Neural progenitor cell (in vitro differentiated cells): ENCODE measurements at regions not wholly inside any gene's neighbourhood (a gene's known extent, or its start where the extent isn't known, plus 50 kb on each side); places are given as distances from the start of the nearest gene placed in this dataset.
A peak's percentile ranks its signal among the peaks of the same experiment; 100 is the strongest.

ENCODE experiments used
- DNase-seq: peaks from one replicate; pipeline ENCODE4 v3.0.0-alpha.2; 2016; ENCODE audit warnings: low spot score
- H2AFZ ChIP-seq: fragments of 200-600 bp; sonication (generic); replicated peaks from 2 replicates; pipeline ENCODE4 v1.6.1; 2016; ENCODE audit warnings: antibody characterized with exemption
- H3F3A ChIP-seq: fragments of 200-600 bp; sonication (generic); 2 replicates; pipeline ENCODE4 v1.6.1; 2016; ENCODE audit warnings: antibody characterized with exemption, low read depth
- H3K27ac ChIP-seq: fragments of 200-600 bp; sonication (generic); 2 replicates; pipeline ENCODE4 v1.5.1; 2016; ENCODE audit warnings: mild to moderate bottlenecking
- H3K27me3 ChIP-seq: fragments of 200-600 bp; sonication (generic); 2 replicates; pipeline ENCODE4 v1.6.1; 2016; ENCODE audit warnings: mild to moderate bottlenecking, moderate library complexity
- H3K36me3 ChIP-seq: fragments of 200-600 bp; sonication (generic); 2 replicates; pipeline ENCODE4 v1.5.1; 2016
- H3K4me1 ChIP-seq: fragments of 200-600 bp; sonication (generic); 2 replicates; pipeline ENCODE4 v1.6.1; 2016; ENCODE audit warnings: mixed run types
- H3K4me2 ChIP-seq: fragments of 200-600 bp; sonication (generic); 2 replicates; pipeline ENCODE4 v1.6.1; 2016
- H3K4me3 ChIP-seq: fragments of 200-600 bp; sonication (generic); 2 replicates; pipeline ENCODE4 v1.5.1; 2016
- H3K79me2 ChIP-seq: fragments of 200-600 bp; sonication (generic); 2 replicates; pipeline ENCODE4 v1.6.1; 2016; ENCODE audit warnings: low read depth
- H3K9ac ChIP-seq: fragments of 200-600 bp; sonication (generic); 2 replicates; pipeline ENCODE4 v1.6.1; 2016
- H3K9me3 ChIP-seq: fragments of 200-600 bp; sonication (generic); 2 replicates; pipeline ENCODE4 v1.5.1; 2016; ENCODE audit warnings: low read depth
- H4K20me1 ChIP-seq: fragments of 200-600 bp; sonication (generic); 2 replicates; pipeline ENCODE4 v1.6.1; 2016; ENCODE audit warnings: low read depth
- H3K27ac Mint-ChIP-seq: 3 replicates; pipeline ENCODE4 v1.8.0; 2021; ENCODE audit warnings: mixed read lengths
- H3K27me3 Mint-ChIP-seq: 2 replicates; pipeline ENCODE4 v1.8.0; 2022; ENCODE audit warnings: low read depth, mild to moderate bottlenecking, inconsistent platforms, moderate library complexity, mixed read lengths; ENCODE audit not compliant: insufficient read depth
- H3K36me3 Mint-ChIP-seq: 3 replicates; pipeline ENCODE4 v1.8.0; 2021; ENCODE audit warnings: mixed read lengths
- H3K4me1 Mint-ChIP-seq: 3 replicates; pipeline ENCODE4 v1.8.0; 2021; ENCODE audit warnings: mixed read lengths
- H3K4me3 Mint-ChIP-seq: 3 replicates; pipeline ENCODE4 v1.8.0; 2021; ENCODE audit warnings: mild to moderate bottlenecking, moderate library complexity, mixed read lengths
- H3K9me3 Mint-ChIP-seq: 3 replicates; pipeline ENCODE4 v1.8.0; 2020; ENCODE audit warnings: mixed read lengths
- CTCF ChIP-seq: fragments of 200-600 bp; sonication (generic); IDR thresholded peaks from 2 replicates; pipeline ENCODE4 v1.5.1; 2017; ENCODE audit warnings: antibody characterized with exemption, mild to moderate bottlenecking
- EZH2 ChIP-seq: fragments of 200-600 bp; sonication (generic); IDR thresholded peaks from 2 replicates; pipeline ENCODE4 v1.6.1; 2017; ENCODE audit warnings: antibody characterized with exemption, mild to moderate bottlenecking, moderate library complexity
- EZH2phosphoT487 ChIP-seq: fragments of 200-600 bp; sonication (generic); IDR thresholded peaks from 2 replicates; pipeline ENCODE4 v1.6.1; 2017; ENCODE audit warnings: antibody characterized with exemption

GRCh38 chr2:43052204-43052943, 174.0 kb downstream of the ZFP36L2 start:
- Histone ChIP-seq H4K20me1 (no peaks in the 10 kb centered on the region), H3K9me3 (no peaks in the 10 kb centered on the region), H3K27ac (no peak overlapping the region), H3K4me1 (peaks cover 31% of the 10 kb centered on the region), H3K9ac (no peak overlapping the region), H3K4me3 (no peak overlapping the region), H3F3A (no peaks in the 10 kb centered on the region), H3K79me2 (no peaks in the 10 kb centered on the region), H2AFZ (no peak overlapping the region), H3K27me3 (no peaks in the 10 kb centered on the region), H3K4me2 (no peak overlapping the region), H3K36me3 (no peaks in the 10 kb centered on the region)
- H3K4me1 Mint-ChIP-seq, result peaks cover 26% of the 10 kb centered on the region
- H3K27ac Mint-ChIP-seq, result no peak overlapping the region
- H3K27me3 Mint-ChIP-seq, result peaks cover 8% of the 10 kb centered on the region
- no peaks in the 10 kb centered on the region for H3K9me3 Mint-ChIP-seq
- TF ChIP-seq CTCF (no peak), EZH2phosphoT487 (no peak), EZH2 (no peak)
- DNase-seq, result no peak
- no peak overlapping the region for H3K4me3 Mint-ChIP-seq
- no peaks in the 10 kb centered on the region for H3K36me3 Mint-ChIP-seq

- no peak overlapping the region for H2AFZ ChIP-seq
- Mint-ChIP-seq H3K27ac (peak overlapping the region; percentile 51), H3K9me3 (no peaks in the 10 kb centered on the region), H3K4me3 (no peak overlapping the region), H3K4me1 (peaks cover 28% of the 10 kb centered on the region), H3K27me3 (peaks cover 11% of the 10 kb centered on the region), H3K36me3 (no peaks in the 10 kb centered on the region)
- peaks cover 34% of the 10 kb centered on the region for H3K4me1 ChIP-seq
- H3K27ac ChIP-seq, result no peak overlapping the region
- no peak for TF ChIP-seq CTCF
- no peak for TF ChIP-seq EZH2phosphoT487
- no peak for TF ChIP-seq EZH2
- H3K4me3 ChIP-seq, result no peak overlapping the region
- H3F3A ChIP-seq, result no peaks in the 10 kb centered on the region
- no peak overlapping the region for H3K9ac ChIP-seq
- no peak for DNase-seq
- H3K27me3 ChIP-seq, result no peaks in the 10 kb centered on the region
- H3K36me3 ChIP-seq, result no peaks in the 10 kb centered on the region
- no peak overlapping the region for H3K4me2 ChIP-seq
- H3K9me3 ChIP-seq, result no peaks in the 10 kb centered on the region
- H4K20me1 ChIP-seq, result no peaks in the 10 kb centered on the region
- no peaks in the 10 kb centered on the region for H3K79me2 ChIP-seq
Measured at GRCh38 chr2:43051338-43051737, 175.1 kb downstream of the ZFP36L2 start.

- Mint-ChIP-seq H3K27ac (peak overlapping the region; percentile 51), H3K4me1 (peaks cover 33% of the 10 kb centered on the region), H3K27me3 (peaks cover 11% of the 10 kb centered on the region), H3K4me3 (no peak overlapping the region), H3K9me3 (no peaks in the 10 kb centered on the region), H3K36me3 (no peaks in the 10 kb centered on the region)
- H3F3A ChIP-seq, result no peaks in the 10 kb centered on the region
- TF ChIP-seq CTCF (no peak), EZH2phosphoT487 (no peak), EZH2 (no peak)
- no peak for DNase-seq
- H3K79me2 ChIP-seq, result no peaks in the 10 kb centered on the region
- no peak overlapping the region for H3K4me3 ChIP-seq
- H2AFZ ChIP-seq, result no peak overlapping the region
- H3K36me3 ChIP-seq, result no peaks in the 10 kb centered on the region
- H3K27me3 ChIP-seq, result no peaks in the 10 kb centered on the region
- no peak overlapping the region for H3K27ac ChIP-seq
- H3K9me3 ChIP-seq, result no peaks in the 10 kb centered on the region
- peaks cover 39% of the 10 kb centered on the region for H3K4me1 ChIP-seq
- no peak overlapping the region for H3K4me2 ChIP-seq
- no peak overlapping the region for H3K9ac ChIP-seq
- H4K20me1 ChIP-seq, result no peaks in the 10 kb centered on the region
Measured at GRCh38 chr2:43050866-43051265, 175.5 kb downstream of the ZFP36L2 start.
